MV-4-11 (cell line): ENCODE measurements at regions not wholly inside any gene's neighbourhood (a gene's known extent, or its start where the extent isn't known, plus 50 kb on each side); places are given as distances from the start of the nearest gene placed in this dataset.
A peak's percentile ranks its signal among the peaks of the same experiment; 100 is the strongest.

Experiments
- DNase-seq: peaks from one replicate; lab custom pipeline; 2025; lab: John Stamatoyannopoulos, UW

DNA sequence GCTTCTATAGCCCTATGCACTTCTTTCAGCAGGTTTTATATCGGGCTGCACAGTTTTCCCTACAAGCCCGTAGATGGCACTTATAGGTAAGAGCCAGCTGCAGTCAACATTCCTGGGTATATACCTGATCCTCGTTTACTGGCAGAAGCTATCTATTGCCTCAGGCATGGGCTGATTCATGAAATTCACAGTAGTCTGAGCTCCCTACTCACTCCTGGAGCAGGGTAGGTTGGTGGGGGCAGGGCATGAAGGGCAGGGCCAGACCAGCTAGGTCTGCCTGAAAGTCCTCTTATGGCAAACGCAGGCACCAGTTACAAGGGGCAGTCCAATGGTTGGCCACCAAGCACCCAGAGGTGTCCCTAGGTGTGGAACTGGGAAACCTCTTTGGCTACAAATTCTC is 345.8 kb downstream of the RPS29 start:
- no peak for DNase-seq

DNA sequence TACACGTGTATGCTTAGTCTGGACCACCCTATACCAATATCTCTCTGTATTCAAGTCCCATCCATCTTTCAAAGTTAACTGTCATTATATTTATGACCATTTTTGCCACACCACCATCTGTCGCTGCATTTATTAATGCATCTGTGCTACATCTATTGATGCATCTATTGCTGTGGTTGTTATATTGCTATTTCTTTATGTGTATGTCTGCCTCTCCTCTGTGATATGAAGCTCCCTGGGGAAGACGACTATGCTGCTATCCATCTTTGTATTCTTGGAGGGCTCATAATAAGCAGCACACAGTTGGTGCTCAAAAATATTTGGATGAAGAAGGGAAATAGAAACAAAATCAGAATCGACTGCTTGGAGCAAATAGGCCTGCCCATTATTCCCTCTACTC is 357.6 kb downstream of the RPS29 start:
- DNase-seq = no peak

DNA sequence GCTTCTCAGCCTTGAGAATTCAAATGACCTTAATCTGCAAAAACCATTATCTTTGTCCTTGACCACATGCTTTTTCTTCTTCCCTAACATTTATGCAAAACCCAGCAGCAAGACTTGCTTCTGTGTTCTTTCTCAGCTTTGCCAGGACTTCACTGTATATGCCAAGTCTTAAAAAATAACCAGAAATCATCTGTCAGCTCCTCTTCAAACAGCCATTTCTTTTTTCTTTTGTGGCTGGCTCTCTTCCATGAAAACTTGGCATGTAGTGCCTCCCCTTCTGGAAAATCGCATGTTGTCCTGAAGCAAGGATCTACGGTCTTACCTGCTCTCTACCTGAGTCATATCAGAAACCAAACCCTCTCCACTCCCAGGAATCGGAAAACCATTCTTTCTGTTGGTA is 364.9 kb downstream of the RPS29 start:
- DNase-seq = no peak

DNA sequence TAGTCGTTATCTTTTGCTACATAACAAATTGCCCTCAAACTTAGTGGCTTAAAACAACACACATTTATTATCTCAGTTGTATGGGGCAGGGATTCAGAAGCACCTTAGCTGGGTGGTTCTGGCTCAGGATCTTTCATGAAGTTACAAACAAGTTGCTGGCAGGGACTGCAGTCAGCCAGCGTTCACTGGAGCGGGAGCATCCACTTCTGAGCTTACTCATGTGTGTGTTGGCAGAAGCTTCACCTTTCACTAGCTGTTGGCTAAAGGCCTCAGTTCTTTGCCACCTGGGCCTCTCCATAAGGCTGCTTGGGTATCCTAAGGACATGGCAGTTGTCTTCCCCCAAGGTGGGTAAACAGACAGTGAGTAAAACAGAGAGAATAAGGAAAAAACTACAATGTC is 365.7 kb downstream of the RPS29 start:
- no peak for DNase-seq

DNA sequence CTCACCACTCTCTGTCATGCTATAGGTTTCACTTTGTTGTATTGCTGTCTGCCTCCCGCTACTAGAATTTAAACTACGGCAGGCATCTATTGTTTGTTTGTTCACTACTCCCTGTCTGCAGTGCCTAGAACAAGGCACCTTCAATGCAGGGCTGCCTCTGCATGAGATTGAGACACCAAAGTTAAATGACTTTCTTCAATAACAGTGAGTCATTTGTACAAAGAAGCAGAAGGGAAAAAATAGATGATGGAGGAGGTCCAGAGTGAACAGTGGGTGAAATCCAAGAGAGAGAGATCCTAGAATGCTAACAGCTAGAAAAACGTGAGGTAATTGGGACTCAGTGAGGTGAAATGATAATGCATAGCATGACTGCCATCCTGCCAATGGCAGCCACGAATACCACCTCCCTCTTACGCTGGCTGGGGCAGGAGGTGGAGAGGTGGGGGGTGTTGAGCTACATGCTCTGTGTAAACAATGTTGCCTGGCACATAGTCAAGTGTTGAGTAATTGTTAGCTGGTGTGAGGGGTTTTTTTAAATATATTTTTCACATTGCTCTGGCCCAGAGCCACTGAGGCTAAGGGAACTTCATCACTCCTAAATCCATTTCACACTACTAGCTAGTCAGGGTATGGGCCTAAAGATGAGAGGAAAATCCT is 367.6 kb downstream of the RPS29 start:
- DNase-seq = no peak

DNA sequence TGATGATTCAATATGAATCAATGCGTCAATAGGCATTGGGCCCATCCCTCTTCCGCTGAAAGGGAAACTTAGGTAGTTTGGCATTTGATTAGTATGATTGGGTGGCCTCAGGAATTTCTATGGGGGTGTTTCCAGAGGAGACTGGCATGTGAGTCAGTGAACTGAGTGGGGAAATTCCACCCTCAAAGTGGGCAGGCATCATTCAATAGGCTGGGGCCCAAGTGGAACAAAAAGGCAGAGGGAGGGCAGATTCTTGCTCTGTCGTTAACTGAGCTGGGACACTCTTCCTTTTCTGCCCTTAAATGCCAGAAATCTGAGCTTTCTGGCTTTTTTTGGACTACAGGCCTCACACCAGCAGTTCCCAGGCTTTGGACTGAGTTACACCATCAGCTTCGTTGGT is 373.5 kb downstream of the RPS29 start:
- DNase-seq = no peak

GRCh38 chr14:49209416-49209815 is 376.8 kb downstream of the RPS29 start:
- no peak for DNase-seq

GRCh38 chr14:49206828-49207227 is 379.4 kb downstream of the RPS29 start:
- DNase-seq = no peak

DNA sequence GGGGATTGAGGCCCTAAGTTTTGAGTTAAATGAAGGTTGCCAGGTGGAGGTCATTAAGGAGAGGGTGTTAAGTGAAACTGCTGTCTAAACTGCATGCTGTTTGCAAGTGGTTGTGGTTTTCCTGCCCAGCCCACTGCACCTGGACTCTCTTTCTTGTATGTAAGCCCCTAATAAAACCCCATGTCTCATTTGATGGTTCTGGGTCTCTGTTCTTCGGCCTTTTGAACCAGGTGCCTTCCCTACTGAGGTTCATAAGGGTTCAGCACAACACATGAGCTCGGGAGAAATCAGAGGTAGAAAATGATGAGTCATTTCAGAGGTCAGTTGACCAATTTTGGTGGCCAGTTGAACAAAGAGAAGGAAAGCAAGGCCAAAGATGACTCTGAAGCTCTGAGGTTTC is 382.5 kb downstream of the RPS29 start:
- no peak for DNase-seq

GRCh38 chr14:49199159-49199558 is 387.0 kb downstream of the RPS29 start:
- DNase-seq = no peak

DNA sequence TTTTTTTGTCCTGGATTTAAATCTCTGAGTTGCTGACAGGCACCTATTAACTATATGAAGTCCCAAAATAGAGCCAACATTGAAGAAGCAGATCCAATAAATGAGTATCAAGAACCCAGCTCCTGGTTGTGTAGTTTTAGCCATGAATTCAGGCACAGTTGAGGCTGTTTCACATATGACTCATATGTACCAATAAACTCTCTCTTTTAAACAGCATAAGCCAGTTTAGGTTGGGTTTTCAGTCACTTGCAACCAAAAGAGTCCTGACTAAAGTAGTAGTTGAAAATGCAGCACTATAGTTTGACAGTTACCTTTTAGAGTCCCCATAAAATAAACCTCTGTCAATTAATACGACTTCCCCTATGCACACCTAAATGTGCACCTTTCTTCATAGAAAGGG is 389.9 kb downstream of the RPS29 start:
- DNase-seq = no peak

- no peak for DNase-seq
Observed at GRCh38 chr14:49194067-49194466, 392.1 kb downstream of the RPS29 start.

DNA sequence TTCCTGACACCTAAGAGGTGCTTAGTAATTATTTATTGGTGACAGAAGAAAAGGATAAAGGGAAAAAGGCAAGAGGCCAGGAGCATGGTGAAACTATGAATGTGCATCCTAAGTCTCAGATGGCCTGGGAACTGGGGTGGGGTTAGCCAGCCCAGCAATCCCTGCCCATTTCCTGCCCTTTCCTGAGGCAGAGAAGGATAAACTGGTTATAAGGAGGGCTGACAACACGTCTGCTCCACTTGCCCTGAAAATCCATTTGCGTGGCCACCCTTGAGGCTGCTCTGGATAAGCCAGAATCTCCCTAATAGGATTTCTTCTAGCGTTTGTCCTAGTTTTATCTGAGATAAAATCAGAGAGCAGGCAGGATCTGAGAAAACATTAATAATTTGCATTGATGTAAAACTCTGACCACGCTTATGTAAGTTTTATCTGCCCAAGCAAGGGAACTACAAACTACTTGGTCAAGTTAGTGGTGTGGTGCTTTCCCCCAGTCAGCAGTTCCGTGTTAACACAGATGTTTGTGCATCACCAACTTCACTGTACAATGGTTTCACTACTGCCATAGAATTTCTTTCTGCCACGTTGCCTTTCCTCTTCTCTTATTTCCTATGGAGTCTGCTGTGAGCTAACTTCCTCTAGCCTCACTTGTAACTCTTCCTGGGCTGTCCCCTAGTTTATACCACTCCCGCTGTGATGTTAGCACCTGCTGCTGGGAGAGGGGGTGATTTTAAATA is 392.7 kb downstream of the RPS29 start:
- DNase-seq = peak; percentile 1

- no peak for DNase-seq
Observed at GRCh38 chr14:49191380-49191779, 394.8 kb downstream of the RPS29 start.

DNA sequence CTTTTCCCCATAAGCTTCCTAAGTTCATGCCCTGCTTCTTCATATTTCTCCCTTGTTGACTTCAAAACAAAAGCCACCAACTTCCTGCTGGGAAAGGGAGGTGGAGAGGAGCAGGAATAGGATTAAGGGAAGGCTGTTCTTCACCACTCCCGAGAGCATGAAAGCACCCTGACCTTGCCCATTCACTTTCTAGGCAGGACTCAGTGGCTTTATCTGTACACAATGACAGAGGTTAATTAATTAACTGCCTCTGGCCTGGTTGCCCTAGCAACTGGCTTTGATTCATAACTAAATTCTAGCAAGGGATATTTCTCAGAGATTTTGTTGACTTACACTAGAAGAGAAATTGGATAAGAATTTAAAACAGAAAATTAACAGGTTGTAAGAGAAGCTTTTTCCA is 396.8 kb downstream of the RPS29 start:
- no peak for DNase-seq

DNA sequence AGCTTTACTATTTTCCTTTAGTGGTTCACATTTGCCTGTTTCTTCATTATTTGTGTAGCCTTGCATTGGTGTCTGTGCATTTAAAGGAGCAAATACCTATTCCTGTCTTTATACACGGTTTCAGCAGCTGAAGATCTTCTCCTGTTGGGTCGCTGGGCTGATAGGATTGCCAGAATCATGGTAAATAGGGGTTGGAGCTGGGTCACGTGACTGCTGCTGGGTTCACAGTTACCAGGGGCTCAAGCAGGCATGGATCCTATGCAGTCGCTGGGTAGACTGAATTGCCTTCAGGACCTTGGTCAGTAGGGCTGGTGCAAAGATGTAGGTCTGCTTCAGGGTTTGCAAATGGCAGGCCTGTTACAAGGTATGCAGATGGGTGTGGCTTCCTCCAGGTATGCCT is 398.4 kb downstream of the RPS29 start:
- DNase-seq = no peak

GRCh38 chr14:49173765-49174373 is 412.3 kb downstream of the RPS29 start:
- peak; percentile 54 for DNase-seq

GRCh38 chr14:49164074-49164473 is 422.1 kb downstream of the RPS29 start:
- no peak for DNase-seq

GRCh38 chr14:49160983-49161382 is 425.2 kb downstream of the RPS29 start:
- DNase-seq = no peak

DNA sequence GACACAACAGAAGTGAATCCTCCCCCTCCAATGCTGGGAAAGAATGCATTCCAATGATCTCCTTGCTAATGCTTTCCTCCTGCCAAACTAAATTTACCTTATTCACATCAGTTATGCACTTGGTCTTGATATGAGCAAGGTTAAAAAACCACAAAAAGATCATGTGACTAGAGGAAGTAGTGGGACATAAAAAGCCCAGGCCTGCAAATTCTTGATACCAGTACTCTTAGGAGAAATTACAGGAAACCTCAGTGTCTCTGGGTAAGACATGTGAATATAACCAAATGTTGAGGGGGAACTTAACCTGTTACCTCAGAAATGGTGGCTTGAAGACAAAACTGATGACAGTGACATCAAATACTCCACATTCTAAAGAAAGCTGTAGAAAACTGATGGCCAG is 427.1 kb downstream of the RPS29 start:
- no peak for DNase-seq

- DNase-seq = no peak
Observed at GRCh38 chr14:49139593-49139992, 446.6 kb downstream of the RPS29 start.

DNA sequence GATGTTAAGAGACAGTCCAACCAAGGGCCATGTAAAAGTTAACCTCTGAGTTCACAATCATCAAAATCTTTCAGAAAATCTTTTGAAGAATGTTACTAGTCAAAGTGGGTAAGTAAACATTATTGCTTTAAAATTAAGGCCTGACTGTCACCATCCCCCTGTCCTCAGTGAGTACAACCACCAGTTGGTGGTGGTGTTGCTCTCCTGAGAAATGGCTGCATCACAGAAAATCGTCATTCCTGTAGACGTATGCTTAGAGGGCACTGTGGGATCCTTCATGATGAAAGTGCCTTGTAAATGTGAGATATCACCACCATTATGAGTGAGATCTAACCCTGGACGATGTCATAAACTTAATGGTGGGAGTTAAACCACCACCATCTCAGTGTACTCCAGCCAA is 451.2 kb downstream of the RPS29 start:
- DNase-seq = no peak

GRCh38 chr14:49121246-49121645 is 464.9 kb downstream of the RPS29 start:
- DNase-seq = no peak
